WTC11 (cell line): ENCODE measurements at regions not wholly inside any gene's neighbourhood (a gene's known extent, or its start where the extent isn't known, plus 50 kb on each side); places are given as distances from the start of the nearest gene placed in this dataset.

Experiments
- ARID4B ChIP-seq: sonication (generic); formaldehyde crosslinking; IDR thresholded peaks from 2 replicates; pipeline ENCODE4 v1.8.0; 2023; ENCODE audit warnings: missing genetic modification reagents, mild to moderate bottlenecking, borderline replicate concordance
- ATF6 ChIP-seq: sonication (generic); formaldehyde crosslinking; IDR thresholded peaks from 2 replicates; pipeline ENCODE4 v1.8.1; 2023; ENCODE audit warnings: mild to moderate bottlenecking, missing genetic modification reagents
- CTCF ChIP-seq: fragments of 200-600 bp; IDR thresholded peaks from 2 replicates; pipeline ENCODE4 v1.8.0; 2022; ENCODE audit warnings: antibody characterized with exemption
- GRHL2 ChIP-seq: fragments of 250-450 bp; sonication (Bioruptor Pico); IDR thresholded peaks from 2 replicates; pipeline ENCODE4 v1.8.0; 2022; ENCODE audit warnings: mild to moderate bottlenecking, moderate library complexity; ENCODE audit not compliant: insufficient replicate concordance, severe bottlenecking
- IRF2 ChIP-seq: sonication (generic); formaldehyde crosslinking; IDR thresholded peaks from 2 replicates; pipeline ENCODE4 v1.8.0; 2022; ENCODE audit warnings: low read depth, missing genetic modification reagents, borderline replicate concordance
- SOX15 ChIP-seq: fragments of 250-450 bp; sonication (Bioruptor Pico); IDR thresholded peaks from 2 replicates; pipeline ENCODE4 v1.9.0; 2021; ENCODE audit warnings: mild to moderate bottlenecking
- ZNF232 ChIP-seq: sonication (generic); formaldehyde crosslinking; IDR thresholded peaks from 2 replicates; pipeline ENCODE4 v1.8.0; 2022; ENCODE audit warnings: mild to moderate bottlenecking, missing genetic modification reagents

- no peak for TF ChIP-seq ARID4B
- no peak for TF ChIP-seq IRF2
- no peak for TF ChIP-seq ZNF232 (CRISPR knock-in tag)
- no peak for TF ChIP-seq GRHL2 (CRISPR knock-in tag)
- no peak for TF ChIP-seq ATF6 (CRISPR knock-in tag)
- TF ChIP-seq CTCF = no peak
- TF ChIP-seq SOX15 (CRISPR knock-in tag) = no peak
Measured at GRCh38 chr6:140546640-140547039, 1172.2 kb upstream of the CITED2 start.
